Spleen (tissue), 11 donors: ENCODE measurements at regions not wholly inside any gene's neighbourhood (a gene's known extent, or its start where the extent isn't known, plus 50 kb on each side); places are given as distances from the start of the nearest gene placed in this dataset.
A peak's percentile ranks its signal among the peaks of the same experiment; 100 is the strongest.

ENCODE experiments used
- DNase-seq: peaks from one replicate; pipeline ENCODE4 v3.0.0-alpha.2; 2020
- H3K27ac ChIP-seq, 8 donors: fragments of 200-600 bp; sonication (generic) in 7 of 8; 1 replicate in 4 of 8; 2 replicates in 4 of 8; pipeline versions ENCODE4 v1.5.0 to v1.8.0; 2016 to 2021; ENCODE audit warnings: inconsistent platforms in 4 of 8, mild to moderate bottlenecking in 4 of 8, moderate library complexity in 1 of 8
- H3K27me3 ChIP-seq, 7 donors: fragments of 200-600 bp; sonication (generic) in 6 of 7; replicated peaks in 1 of 7; 1 replicate in 4 of 7; 2 replicates in 3 of 7; pipeline versions ENCODE4 v1.5.0 to v1.8.0; 2016 to 2021; ENCODE audit warnings: inconsistent platforms in 3 of 7, mild to moderate bottlenecking in 1 of 7
- H3K36me3 ChIP-seq, 6 donors: fragments of 200-600 bp; sonication (generic) in 5 of 6; 1 replicate in 4 of 6; 2 replicates in 2 of 6; pipeline versions ENCODE4 v1.5.0 to v1.8.0; 2016 to 2021; ENCODE audit warnings: inconsistent platforms in 2 of 6
- H3K4me1 ChIP-seq, 6 donors: fragments of 200-600 bp; sonication (generic) in 5 of 6; 1 replicate in 3 of 6; 2 replicates in 3 of 6; pipeline versions ENCODE4 v1.5.0 to v1.8.0; 2016 to 2021; ENCODE audit warnings: inconsistent platforms in 3 of 6
- H3K4me3 ChIP-seq, 8 donors: fragments of 200-600 bp; sonication (generic) in 7 of 8; 1 replicate in 4 of 8; 2 replicates in 4 of 8; pipeline versions ENCODE4 v1.5.0 to v1.8.0; 2016 to 2021; ENCODE audit warnings: inconsistent platforms in 4 of 8, mild to moderate bottlenecking in 4 of 8, moderate library complexity in 2 of 8
- H3K9me3 ChIP-seq, 8 donors: fragments of 200-600 bp; sonication (generic) in 7 of 8; 1 replicate in 4 of 8; 2 replicates in 4 of 8; pipeline versions ENCODE4 v1.5.0 to v1.8.0; 2016 to 2021; ENCODE audit warnings: inconsistent platforms in 4 of 8
- CTCF ChIP-seq, 11 experiments: fragments of 200-600 bp in 7 of 11; fragments of 450-650 bp in 4 of 11; sonication (generic) in 4 of 11; IDR thresholded peaks in 8 of 11; conservative IDR thresholded peaks in 3 of 11; 1 replicate in 7 of 11; 2 replicates in 4 of 11; pipeline versions ENCODE4 v1.4.0 to v1.8.0; 2016 to 2021; ENCODE audit warnings: antibody characterized with exemption in 11 of 11, inconsistent platforms in 4 of 11, mild to moderate bottlenecking in 1 of 11
- POLR2A ChIP-seq, 3 donors: fragments of 450-650 bp; IDR thresholded peaks; one replicate each; pipeline ENCODE4 v1.5.1; 2017; ENCODE audit warnings: antibody characterized with exemption in 3 of 3, mild to moderate bottlenecking in 1 of 3
- POLR2AphosphoS5 ChIP-seq, 3 donors: sonication (generic); formaldehyde crosslinking; IDR thresholded peaks; one replicate each; pipeline ENCODE4 v1.5.1; 2017; ENCODE audit warnings: antibody characterized with exemption in 3 of 3
- WGBS, 5 donors: extraction: QIAGEN DNeasy Blood & Tissue Kit in 3 of 5; methylation state at CpG; one replicate each; pipeline versions ENCODE4 v1.1.5 to v1.1.7; 2013 to 2018; 5-methylcytosine and 5-hydroxymethylcytosine counted together
- intact Hi-C: fragments of 100-400 bp; cut with DNase I; formaldehyde crosslinking; loops from one replicate; pipeline ENCODE4 v1.15.0; 2023; ENCODE audit warnings: low total_unique reads
- donor health status: healthy with polysubstance abuse.
- donor health status: DM: no; HTN: no; CAD: no; lungs with moderate emphysema.
- donor health status: DM: no; HTN: no; CAD: no.
- donor health status: Bipolar disorder and iron deficiency.
- donor health status: healthy.
- donor health status: DM: no; HTN: no; CAD: no.
- donor health status: DM: yes; HTN: yes; CAD: no.

- WGBS, 5 donors = 34 to 71% (median 56%) methylated on average over 3 of the region's 3 CpGs
- Histone ChIP-seq H3K27ac (no peak overlapping the region), H3K9me3 (no peaks in the 10 kb centered on the region), H3K4me1 (no peaks in the 10 kb centered on the region), H3K36me3 (no peaks in the 10 kb centered on the region), H3K27me3 (no peaks in the 10 kb centered on the region), H3K4me3 (no peak overlapping the region)
- intact Hi-C loops = no loop called here
- TF ChIP-seq POLR2AphosphoS5 (IDR thresholded peaks at IDR 0.05) (no peak), POLR2A (IDR thresholded peaks at IDR 0.05) (no peak), CTCF (IDR thresholded peaks at IDR 0.05 in 8 of 11, conservative IDR thresholded peaks at IDR 0.05 in 3 of 11) (no peak)
- DNase-seq = no peak
Measured at GRCh38 chr2:33924586-33925169, 325.6 kb upstream of the FAM98A start.

GRCh38 chr2:33917252-33917651 is 318.2 kb upstream of the FAM98A start:
- Histone ChIP-seq H3K27ac (peak overlapping the region in 5 of 8 donors; percentile 15 to 42 (median 24)), H3K36me3 (no peaks in the 10 kb centered on the region), H3K9me3 (peaks cover 0 to 28% (median 19%) of the 10 kb centered on the region in 8 donors), H3K4me3 (no peak overlapping the region), H3K27me3 (no peaks in the 10 kb centered on the region), H3K4me1 (no peaks in the 10 kb centered on the region)
- no peak for DNase-seq
- intact Hi-C loops = no loop called here
- 38 to 60% (median 56%) methylated on average over 4 of the region's 4 CpGs for WGBS, 5 donors
- TF ChIP-seq POLR2AphosphoS5 (IDR thresholded peaks at IDR 0.05) = no peak
- no peak for TF ChIP-seq CTCF (IDR thresholded peaks at IDR 0.05 in 8 of 11, conservative IDR thresholded peaks at IDR 0.05 in 3 of 11)
- TF ChIP-seq POLR2A (IDR thresholded peaks at IDR 0.05) = no peak

GRCh38 chr2:33913071-33913616 is 314.0 kb upstream of the FAM98A start:
- H3K4me3 ChIP-seq = no peak overlapping the region
- no peaks in the 10 kb centered on the region for H3K4me1 ChIP-seq
- H3K9me3 ChIP-seq = peaks cover 0 to 29% (median 20%) of the 10 kb centered on the region in 8 donors
- DNase-seq = no peak
- WGBS, 5 donors = 68 to 82% (median 78%) methylated on average over 1 of the region's 1 CpG
- TF ChIP-seq CTCF (IDR thresholded peaks at IDR 0.05 in 8 of 11, conservative IDR thresholded peaks at IDR 0.05 in 3 of 11) (no peak), POLR2A (IDR thresholded peaks at IDR 0.05) (no peak), POLR2AphosphoS5 (IDR thresholded peaks at IDR 0.05) (no peak)
- H3K36me3 ChIP-seq = no peaks in the 10 kb centered on the region
- intact Hi-C loops = no loop called here
- H3K27me3 ChIP-seq = no peaks in the 10 kb centered on the region
- no peak overlapping the region for H3K27ac ChIP-seq

GRCh38 chr2:33911327-33911726 is 312.2 kb upstream of the FAM98A start:
- Histone ChIP-seq H3K4me1 (no peaks in the 10 kb centered on the region), H3K36me3 (no peaks in the 10 kb centered on the region), H3K27ac (no peak overlapping the region), H3K9me3 (peaks cover 0 to 29% (median 20%) of the 10 kb centered on the region in 8 donors), H3K27me3 (no peaks in the 10 kb centered on the region), H3K4me3 (no peak overlapping the region)
- TF ChIP-seq POLR2AphosphoS5 (IDR thresholded peaks at IDR 0.05) (no peak), POLR2A (IDR thresholded peaks at IDR 0.05) (no peak), CTCF (IDR thresholded peaks at IDR 0.05 in 8 of 11, conservative IDR thresholded peaks at IDR 0.05 in 3 of 11) (no peak)
- intact Hi-C loops = no loop called here
- 5 to 26% (median 16%) methylated on average over 2 of the region's 2 CpGs for WGBS, 5 donors
- no peak for DNase-seq
